ENCODE measurements at regions not wholly inside any gene's neighbourhood (a gene's known extent, or its start where the extent isn't known, plus 50 kb on each side); places are given as distances from the start of the nearest gene placed in this dataset.
A peak's percentile ranks its signal among the peaks of the same experiment; 100 is the strongest.

- DNase-seq (ENCODE audit: insufficient read length, low spot score) (no peak), FAIRE-seq (no peak)
- no peak for TF ChIP-seq CTCF (IDR thresholded peaks at IDR 0.05; ENCODE audit: insufficient read depth, missing control alignments)
These were observed 379.9 kb downstream of the C6orf118 start for GRCh38 chr6:164929408-164929977.

DNA sequence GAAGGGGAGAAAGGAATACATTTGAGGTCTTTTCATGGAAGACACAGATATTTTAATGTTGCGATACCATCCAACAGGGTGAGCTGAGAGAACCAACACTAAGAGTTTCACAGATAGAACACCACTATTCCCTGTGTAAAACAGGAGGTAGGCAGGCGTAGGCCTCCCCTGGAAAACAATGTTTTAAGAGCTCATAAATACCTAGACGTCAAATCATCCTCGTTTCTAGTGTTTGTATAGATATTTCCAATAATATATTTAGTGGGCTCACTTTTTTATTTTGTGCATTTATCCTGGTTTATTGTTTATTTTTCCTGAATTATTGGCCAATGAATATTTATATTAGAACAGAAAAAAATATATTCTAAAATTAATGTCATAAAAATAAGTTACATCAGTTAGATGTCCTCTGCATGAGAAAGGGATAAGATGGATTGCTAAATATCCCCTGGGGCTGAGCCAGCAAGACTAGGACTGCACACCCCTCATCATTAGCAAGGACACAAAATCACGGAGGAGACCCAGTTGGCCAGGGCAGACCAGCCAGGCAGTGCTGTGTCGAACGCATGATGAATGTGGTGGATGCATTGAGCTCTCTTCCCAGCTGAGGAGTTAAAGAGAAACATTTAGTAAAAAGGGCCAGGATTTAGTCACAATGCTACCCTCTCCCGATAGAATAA, 380.5 kb downstream of the C6orf118 start:
- DNase-seq (ENCODE audit: insufficient read length, low spot score): no peak
- no peak for TF ChIP-seq CTCF (IDR thresholded peaks at IDR 0.05; ENCODE audit: insufficient read depth, missing control alignments)
- FAIRE-seq: no peak

GRCh38 chr6:164928057-164928727, 381.2 kb downstream of the C6orf118 start:
- no peak for TF ChIP-seq CTCF (IDR thresholded peaks at IDR 0.05; ENCODE audit: insufficient read depth, missing control alignments)
- FAIRE-seq: no peak
- DNase-seq (ENCODE audit: insufficient read length, low spot score): no peak

DNA sequence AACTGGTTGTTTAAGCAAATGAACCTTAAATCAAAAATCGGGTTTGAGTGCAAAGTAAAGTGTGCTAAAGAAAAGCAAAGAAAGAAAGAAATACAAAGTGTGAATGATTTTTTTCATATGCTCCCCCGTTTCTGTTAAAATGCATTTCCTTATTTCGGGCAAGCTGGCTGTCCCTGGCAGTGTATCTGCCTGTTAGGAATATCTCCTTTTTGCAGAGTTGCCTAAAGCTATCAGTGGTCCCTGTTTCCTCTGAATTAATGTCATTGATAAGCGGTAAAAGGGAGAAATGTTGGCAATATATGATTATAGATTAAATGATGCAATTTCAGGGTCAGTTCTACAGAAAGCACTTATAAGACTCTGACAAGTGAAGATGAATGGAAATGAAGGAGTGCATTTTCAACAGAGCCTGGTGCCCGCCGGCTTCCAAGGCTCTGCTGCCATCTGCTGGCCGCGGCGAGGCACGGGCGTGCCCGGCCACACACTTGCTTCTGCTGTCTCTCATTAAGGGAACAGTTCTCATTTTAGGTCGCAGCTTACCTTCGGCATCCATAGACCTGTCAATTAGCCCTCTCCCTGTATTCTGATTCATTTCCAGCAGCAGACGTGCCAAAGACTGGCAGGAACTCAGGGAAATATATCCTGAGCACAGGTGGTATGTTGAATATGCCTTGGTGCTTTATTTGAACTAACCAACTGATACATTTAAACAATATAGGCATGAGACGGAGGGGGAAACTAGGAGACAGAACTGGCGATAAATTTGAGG, 381.9 kb downstream of the C6orf118 start:
- DNase-seq (ENCODE audit: insufficient read length, low spot score) (peak; percentile 21), FAIRE-seq (no peak)
- TF ChIP-seq CTCF (IDR thresholded peaks at IDR 0.05; ENCODE audit: insufficient read depth, missing control alignments): peak; percentile 80

- TF ChIP-seq CTCF (IDR thresholded peaks at IDR 0.05; ENCODE audit: insufficient read depth, missing control alignments): no peak
- peak; percentile 11 for FAIRE-seq
- no peak for DNase-seq (ENCODE audit: insufficient read length, low spot score)
These were observed 382.7 kb downstream of the C6orf118 start for GRCh38 chr6:164926686-164927085.

GRCh38 chr6:164925681-164926530, 383.5 kb downstream of the C6orf118 start:
- DNase-seq (ENCODE audit: insufficient read length, low spot score) (no peak), FAIRE-seq (no peak)
- no peak for TF ChIP-seq CTCF (IDR thresholded peaks at IDR 0.05; ENCODE audit: insufficient read depth, missing control alignments)
